HG03354 (cell line): ENCODE measurements at regions not wholly inside any gene's neighbourhood (a gene's known extent, or its start where the extent isn't known, plus 50 kb on each side); places are given as distances from the start of the nearest gene placed in this dataset.

Experiments
- ATAC-seq: cut with Tn5 transposase; IDR thresholded peaks from one replicate; pipeline ENCODE4 v1.9.1; 2021; ENCODE audit warnings: mild to moderate bottlenecking; ENCODE audit not compliant: unreplicated experiment, poor library complexity, severe bottlenecking

DNA sequence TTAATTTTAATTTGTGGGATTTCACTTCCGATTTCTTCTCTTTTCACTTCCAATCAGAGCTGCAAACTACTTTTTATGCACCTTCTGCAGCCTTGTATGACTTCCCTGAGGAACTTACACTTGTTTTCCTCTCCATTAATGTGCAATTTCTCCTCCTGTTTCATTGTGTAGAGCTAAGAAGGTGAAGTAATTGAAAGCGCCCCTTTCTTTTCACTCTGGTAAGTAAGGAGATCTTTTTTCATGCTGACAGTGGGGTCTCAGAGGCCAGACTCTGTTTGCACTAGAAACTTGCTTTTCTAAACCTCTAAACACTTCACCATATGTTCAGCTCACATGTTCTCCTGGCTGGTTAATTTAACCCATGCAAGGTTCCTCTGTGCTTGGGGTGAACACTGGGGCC, 117.0 kb downstream of the FANCF start:
- ATAC-seq, result no peak

DNA sequence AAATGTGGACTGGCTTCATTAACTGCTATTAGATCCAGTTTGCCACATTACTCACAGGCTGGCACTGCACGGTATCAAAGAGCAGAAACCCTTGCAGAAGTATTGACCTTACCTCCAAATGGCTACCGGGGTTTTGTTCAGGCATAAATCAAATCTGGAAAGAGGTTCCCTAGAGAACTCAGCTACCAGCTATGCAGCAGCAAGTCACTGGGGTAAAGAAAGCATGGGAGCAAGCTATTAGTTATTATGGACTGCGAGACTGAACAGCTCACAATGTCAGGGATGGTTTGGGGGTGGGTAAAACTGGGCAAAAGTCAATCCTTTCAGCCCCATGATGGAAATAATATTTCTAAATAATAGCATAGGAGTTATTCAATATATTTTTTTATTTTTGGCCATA, 128.1 kb downstream of the FANCF start:
- ATAC-seq, result no peak

DNA sequence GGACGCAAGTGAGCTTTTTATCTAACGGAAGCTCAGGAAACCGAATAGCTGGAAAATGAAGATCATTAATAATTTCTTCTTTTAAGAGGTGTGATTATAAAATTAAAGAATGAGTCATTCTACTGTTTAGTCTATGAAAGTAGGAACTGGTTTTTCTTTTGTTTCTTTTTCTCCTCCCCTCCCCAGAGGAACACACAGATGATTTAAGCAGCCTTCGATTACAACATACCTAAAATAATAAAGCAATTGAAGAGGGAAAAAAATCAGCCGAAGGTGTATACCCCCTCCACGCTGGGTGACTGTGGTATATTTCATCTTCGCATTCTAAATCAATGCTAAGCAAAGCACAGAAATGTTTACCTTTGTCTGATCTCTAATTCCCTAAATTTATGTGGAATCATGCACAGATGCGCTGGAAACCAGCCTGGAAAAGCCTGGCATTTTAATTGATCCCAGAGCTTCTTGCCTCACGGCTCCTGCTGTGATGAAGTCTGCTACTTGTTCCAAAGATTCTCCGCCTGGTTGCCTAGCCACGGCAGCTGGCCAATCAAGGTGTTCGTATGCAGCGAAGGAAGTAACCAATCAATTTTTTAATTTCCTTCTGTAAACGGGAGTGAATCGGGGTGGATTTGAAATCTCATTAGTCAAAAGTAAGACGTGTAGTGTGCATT, 133.9 kb downstream of the FANCF start:
- ATAC-seq, result no peak

GRCh38 chr11:22479971-22480720, 142.0 kb downstream of the SLC17A6 start:
- ATAC-seq, result no peak

DNA sequence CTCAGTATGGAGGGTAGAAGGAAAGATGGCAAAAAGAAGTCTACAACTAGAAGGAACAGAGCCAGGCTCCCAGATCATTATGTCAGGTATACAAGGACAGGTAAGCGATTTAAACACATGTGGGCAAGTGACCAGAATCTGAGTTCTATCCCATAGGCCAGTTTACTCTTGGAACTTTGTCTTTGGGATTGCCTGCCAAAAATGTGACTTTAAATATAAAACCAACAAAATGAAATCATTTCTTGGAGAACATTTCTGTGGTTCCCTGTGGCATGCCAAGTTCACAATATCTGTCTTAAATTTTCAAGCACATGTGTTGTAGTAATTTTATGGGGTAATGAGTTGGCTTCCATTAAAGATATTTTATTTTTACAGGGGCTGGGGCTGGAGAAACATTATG, 141.0 kb downstream of the SLC17A6 start:
- ATAC-seq, result no peak

DNA sequence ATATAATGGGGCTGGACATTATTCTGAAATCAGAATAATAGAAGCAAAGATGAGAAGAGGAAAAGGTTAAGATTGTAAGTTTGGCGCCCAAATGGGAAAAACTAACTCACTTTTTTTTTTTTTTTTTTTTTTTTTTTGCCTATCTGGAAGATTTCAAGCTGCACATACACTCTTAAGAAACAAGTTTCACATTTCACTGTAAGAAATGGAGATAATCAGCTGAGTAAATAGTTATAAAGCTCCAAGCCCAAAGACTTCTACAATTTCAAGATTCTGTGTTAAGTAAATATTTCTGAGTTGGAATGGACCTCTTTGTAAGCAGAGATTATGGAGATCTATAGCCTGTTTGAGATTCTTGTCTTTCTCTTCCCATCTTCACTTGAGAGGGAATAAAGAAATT, 140.0 kb downstream of the SLC17A6 start:
- ATAC-seq, result no peak

DNA sequence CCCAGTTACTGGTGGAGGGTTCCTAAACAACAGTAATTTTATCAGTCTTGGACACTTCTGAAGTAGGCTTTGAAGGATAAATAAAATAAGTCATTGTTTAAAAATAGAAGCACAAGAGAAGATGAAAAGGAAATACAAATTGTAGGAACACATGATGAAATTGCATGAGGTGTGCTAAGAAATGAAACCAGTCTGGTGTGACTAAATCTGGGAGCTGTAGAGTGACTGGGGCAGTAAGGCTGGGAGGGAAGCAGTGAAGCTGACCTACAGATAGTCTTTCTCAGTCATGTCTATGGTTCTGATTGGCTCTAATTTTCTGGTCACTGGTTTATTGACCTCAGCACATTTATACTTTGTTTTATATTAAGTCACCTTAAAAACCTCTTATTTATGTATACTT, 139.1 kb downstream of the SLC17A6 start:
- no peak for ATAC-seq

DNA sequence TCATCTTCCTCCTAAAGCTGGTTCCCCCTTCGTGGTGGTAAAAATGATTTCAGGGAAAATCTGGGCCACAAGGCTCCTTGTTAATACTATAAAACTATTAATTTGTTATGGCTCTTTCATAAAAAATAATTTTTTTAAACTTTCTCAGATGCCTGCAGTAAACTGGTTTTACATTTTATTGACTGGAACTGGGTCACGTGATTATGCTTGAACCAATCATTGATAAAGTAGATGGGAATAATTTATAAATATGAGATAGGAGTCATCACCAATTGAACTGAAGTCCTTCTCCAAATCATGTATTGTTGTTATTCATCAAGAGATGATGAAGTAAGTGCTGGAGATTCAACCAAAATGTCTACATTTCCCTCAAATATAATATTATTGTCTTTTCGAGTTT, 138.4 kb downstream of the SLC17A6 start:
- no peak for ATAC-seq

DNA sequence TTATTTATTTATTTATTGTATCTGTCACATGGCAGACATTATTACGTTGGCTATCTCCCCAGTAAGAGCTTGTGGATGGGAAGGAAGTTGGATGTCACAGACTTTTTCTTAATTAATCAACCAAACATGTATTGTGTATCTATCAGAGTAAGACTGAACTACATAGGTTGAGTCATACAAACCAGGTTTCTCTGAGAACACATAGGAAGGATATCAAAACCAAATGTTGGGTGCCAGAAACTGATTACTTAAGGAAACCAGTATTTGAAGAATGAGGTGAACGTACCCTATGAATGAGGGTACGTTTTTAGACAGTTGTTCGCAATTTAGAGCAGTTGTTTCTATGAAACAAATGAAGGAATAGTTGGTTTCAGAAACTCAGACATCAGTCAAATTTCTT, 136.4 kb downstream of the SLC17A6 start:
- ATAC-seq, result no peak

DNA sequence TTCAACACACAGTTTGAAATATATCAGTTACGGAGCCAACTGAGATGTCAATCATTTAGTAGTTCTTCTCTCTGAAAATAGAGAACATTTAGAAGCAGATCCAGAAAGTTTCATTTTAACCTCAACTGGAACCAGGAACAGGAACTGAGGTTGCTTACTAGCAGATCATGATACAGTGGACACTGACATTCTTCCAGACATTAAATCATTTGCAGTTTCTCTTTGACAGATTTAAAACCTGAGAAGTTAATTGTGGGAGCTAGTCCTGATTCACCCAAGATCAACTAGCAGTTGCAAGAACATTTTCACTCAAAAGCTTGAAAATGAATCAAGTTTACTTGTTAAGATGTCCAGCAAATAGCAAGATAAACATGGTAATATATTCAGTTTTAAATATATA, 135.4 kb downstream of the SLC17A6 start:
- no peak for ATAC-seq

DNA sequence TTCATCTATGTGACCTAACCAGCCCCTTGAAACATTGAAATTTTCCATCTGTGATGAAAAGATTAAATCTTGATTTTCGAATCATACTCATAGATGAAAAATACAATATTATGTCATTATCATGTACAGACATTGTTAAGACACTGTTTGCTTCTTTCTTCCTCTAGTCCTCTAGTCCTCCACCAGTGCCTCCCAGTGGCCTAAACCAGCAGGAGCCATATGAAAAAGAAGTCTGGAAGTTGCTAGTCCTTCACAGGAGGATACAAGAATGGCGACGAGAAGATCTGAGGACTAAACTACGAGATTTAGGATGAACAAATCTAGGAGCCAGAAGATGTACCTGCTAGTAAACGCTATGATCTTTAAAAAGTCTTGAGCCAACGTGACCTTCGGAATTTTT, 134.1 kb downstream of the SLC17A6 start:
- no peak for ATAC-seq

DNA sequence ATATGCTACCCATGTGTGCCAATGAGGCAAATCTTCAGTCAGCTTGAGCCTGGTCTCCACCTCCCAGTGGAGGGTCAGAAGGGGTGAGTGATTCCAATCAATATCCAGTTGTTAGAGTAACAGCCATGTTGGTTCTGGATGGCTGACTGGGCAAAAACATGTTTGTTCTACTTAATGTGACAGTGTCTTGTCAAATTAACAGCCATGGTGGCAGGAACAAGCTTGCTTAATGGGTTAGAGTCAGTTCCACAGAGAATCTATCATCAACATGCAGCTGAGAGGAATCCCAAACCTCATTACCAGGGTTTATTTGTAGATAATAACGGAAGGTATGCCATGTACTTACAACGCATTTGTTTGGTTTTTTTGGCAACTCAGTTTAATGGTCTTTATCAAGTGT, 133.2 kb downstream of the SLC17A6 start:
- ATAC-seq, result no peak

- ATAC-seq, result no peak
These were observed 129.6 kb downstream of the SLC17A6 start for GRCh38 chr11:22467741-22468140.

DNA sequence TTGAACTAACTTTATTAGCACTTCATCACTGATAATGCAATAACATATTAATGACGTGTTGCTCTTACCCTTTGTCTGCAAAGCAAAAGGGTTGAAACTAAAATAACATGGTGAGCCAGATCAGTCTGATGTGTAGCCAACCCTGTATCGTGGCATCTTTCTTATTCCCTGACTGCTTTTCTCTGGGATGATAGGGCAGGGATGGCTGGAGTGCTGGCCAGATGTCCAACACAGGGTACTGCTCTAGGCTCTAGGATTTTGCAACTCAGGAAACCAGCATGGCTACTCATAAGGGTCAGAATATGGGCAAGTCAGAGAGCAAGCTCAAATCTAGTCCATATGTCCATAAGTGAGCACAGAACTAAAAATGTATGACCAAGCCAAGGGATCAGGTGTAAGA, 129.1 kb downstream of the SLC17A6 start:
- ATAC-seq, result no peak

- ATAC-seq, result no peak
These were observed 128.6 kb downstream of the SLC17A6 start for GRCh38 chr11:22466809-22467208.

DNA sequence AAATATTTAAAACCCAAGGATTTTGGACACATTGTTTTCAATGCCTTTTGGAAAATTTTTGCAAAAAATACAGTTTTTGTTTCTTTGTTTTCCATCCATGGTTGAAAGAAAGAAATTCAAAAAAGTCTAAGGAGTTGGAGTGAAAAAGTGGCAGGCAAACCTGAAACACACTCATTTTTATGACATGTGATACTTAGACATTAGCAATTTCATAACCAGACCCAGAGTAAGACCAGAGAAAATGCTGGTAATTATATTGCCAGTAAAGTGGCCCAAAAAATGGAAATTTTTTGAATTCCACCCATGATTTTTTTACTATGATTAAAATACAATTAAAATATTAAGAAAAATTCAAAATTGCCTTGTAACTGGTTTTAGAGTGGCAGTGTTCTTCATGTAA, 128.2 kb downstream of the SLC17A6 start:
- ATAC-seq, result no peak

- ATAC-seq, result no peak
These were observed 127.4 kb downstream of the SLC17A6 start for GRCh38 chr11:22465620-22466019.

DNA sequence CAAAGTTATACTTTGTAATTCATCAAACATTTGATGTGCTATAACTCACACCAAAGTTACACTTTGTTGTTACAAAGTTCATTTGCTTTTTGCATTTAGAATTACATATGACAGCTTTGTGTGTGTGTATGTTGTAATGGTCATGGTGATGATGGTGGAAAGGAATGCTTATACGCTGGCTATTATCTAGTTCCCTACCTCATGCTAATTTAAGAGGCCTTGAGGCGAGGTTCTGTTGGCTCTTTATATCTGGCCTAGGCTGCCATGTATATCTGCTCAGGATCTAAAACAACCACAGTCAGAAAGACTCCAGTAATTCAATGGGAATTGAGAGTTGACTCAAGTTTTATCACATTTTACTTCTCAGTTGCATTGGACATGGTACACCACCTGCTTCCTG, 123.4 kb downstream of the SLC17A6 start:
- ATAC-seq, result no peak

GRCh38 chr11:22460181-22460580, 122.0 kb downstream of the SLC17A6 start:
- no peak for ATAC-seq

GRCh38 chr11:22459048-22459447, 120.9 kb downstream of the SLC17A6 start:
- ATAC-seq, result no peak

DNA sequence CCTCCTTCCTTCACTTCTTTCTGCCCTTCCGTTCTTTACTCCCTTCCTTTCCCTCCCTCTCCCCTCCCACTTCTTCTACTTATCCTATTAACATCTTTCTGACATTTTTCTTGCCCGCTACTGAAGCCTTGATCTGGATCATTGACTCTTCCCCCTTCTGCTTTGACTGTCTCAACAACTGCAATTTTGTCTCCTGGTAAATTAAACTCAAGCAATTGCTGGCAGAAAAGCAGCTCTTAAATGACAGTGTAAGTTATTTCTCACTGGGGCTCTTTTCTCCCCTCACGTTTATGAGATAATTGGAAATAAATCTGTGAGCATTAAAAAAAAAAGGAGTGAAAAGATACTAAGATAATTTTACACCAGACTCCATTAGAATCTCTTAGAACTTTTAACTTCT, 120.0 kb downstream of the SLC17A6 start:
- ATAC-seq, result no peak
